ENCODE measurements at regions not wholly inside any gene's neighbourhood (a gene's known extent, or its start where the extent isn't known, plus 50 kb on each side); places are given as distances from the start of the nearest gene placed in this dataset.

- H3K4me1 Mint-ChIP-seq (ENCODE audit: low read depth) = no peaks in the 10 kb centered on the region
- intact Hi-C loops (cut with micrococcal nuclease) = no loop called here
- no peak overlapping the region for H3K4me3 Mint-ChIP-seq
- DNase-seq (no peak), ATAC-seq (no peak)
- H3K27ac Mint-ChIP-seq = no peak overlapping the region
- TF ChIP-seq, protein P1, sequence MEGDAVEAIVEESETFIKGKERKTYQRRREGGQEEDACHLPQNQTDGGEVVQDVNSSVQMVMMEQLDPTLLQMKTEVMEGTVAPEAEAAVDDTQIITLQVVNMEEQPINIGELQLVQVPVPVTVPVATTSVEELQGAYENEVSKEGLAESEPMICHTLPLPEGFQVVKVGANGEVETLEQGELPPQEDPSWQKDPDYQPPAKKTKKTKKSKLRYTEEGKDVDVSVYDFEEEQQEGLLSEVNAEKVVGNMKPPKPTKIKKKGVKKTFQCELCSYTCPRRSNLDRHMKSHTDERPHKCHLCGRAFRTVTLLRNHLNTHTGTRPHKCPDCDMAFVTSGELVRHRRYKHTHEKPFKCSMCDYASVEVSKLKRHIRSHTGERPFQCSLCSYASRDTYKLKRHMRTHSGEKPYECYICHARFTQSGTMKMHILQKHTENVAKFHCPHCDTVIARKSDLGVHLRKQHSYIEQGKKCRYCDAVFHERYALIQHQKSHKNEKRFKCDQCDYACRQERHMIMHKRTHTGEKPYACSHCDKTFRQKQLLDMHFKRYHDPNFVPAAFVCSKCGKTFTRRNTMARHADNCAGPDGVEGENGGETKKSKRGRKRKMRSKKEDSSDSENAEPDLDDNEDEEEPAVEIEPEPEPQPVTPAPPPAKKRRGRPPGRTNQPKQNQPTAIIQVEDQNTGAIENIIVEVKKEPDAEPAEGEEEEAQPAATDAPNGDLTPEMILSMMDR (IDR thresholded peaks at IDR 0.05) = no peak
- POLR2A ChIA-PET = no interaction called here
- CTCF ChIA-PET = no interaction called here
- H3K9me3 Mint-ChIP-seq = no peaks in the 10 kb centered on the region
- no peaks in the 10 kb centered on the region for H3K36me3 Mint-ChIP-seq (ENCODE audit: low read depth)
- H3K27me3 Mint-ChIP-seq = peaks cover 2% of the 10 kb centered on the region
These were observed 434.3 kb upstream of the AKR1E2 start for GRCh38 chr10:4391683-4392082.

DNA sequence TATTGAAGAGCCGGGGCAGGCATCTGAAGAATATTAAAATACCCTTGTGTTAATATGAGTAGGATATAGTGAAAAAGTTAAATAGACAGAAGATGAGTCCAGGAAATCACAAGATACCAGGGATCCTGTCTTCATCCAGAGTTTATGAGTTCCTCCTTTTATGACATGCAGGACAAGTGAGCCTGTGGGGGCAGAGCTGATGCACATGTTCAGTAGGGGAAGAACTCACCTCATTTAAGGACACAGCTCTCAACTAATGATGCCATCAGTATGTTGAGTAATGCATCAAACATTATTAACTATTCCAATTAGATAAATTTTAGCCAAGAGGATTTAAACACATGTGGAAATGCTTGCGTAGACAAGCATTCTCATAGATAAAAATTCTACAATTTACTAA, 435.8 kb upstream of the AKR1E2 start:
- H3K4me3 Mint-ChIP-seq = no peak overlapping the region
- POLR2A ChIA-PET = no interaction called here
- TF ChIP-seq, protein P1 (IDR thresholded peaks at IDR 0.05) = no peak
- no peaks in the 10 kb centered on the region for H3K4me1 Mint-ChIP-seq (ENCODE audit: low read depth)
- DNase-seq (no peak), ATAC-seq (no peak)
- no peaks in the 10 kb centered on the region for H3K9me3 Mint-ChIP-seq
- H3K27me3 Mint-ChIP-seq = peaks cover 1% of the 10 kb centered on the region
- intact Hi-C loops (cut with micrococcal nuclease) = no loop called here
- H3K27ac Mint-ChIP-seq = no peak overlapping the region
- CTCF ChIA-PET = no interaction called here
- H3K36me3 Mint-ChIP-seq (ENCODE audit: low read depth) = no peaks in the 10 kb centered on the region

DNA sequence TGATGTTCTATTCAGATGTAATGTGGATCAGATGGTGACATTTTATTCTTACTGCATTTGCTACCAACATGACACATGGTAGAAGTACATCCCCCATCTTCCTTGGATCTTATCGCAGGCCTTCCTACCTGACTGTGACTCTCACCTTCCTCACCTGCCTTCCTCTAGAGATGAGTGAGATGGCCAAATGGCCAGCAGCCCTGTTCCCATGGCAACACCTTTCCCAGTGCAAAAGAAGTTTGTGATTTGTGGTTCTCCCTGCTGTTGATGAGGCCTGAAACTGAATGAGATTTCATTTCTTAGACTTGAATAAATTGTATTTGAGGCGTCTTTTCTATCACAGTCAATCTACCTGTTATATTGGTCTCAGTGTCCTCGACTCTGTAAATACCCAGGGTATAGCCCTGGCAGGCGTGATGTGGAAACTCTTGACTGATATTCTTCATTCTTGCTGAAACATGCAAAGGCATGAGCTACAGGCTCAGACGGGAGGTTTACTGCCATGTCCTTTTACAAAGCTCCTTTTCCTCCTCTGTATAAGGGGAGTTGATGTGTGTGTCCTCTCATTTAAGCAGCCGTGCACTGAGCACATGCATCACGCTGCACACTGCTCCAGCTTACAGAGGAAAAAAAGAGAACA, 440.7 kb upstream of the AKR1E2 start:
- H3K27me3 Mint-ChIP-seq = peaks cover 4% of the 10 kb centered on the region
- CTCF ChIA-PET = no interaction called here

DNA sequence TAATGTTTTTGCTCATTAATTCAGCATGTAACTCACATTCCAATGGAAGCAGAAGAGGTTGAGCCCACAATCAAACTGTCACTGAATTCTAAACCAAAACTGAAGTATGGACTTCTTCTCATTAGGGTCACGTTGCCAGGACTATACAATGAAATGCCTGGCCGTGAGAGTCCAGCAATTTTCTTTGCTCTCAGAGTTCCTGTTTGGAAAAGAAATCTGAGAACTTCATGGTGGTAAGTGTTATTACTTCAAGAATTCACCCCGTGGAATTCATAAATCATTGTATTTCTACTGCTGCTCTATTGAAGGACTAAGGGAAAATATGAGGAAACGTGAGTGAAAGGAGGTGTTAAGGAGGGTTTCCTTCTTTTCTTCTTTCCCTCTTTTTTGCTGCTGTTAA, 441.8 kb upstream of the AKR1E2 start:
- ChIA-PET POLR2A (no interaction called here), CTCF (no interaction called here)
- H3K9me3 Mint-ChIP-seq = no peaks in the 10 kb centered on the region
- ATAC-seq = no peak
- H3K27ac Mint-ChIP-seq = no peak overlapping the region
- TF ChIP-seq, protein P1 (IDR thresholded peaks at IDR 0.05) = no peak
- intact Hi-C loops (cut with micrococcal nuclease) = no loop called here
- peaks cover 5% of the 10 kb centered on the region for H3K27me3 Mint-ChIP-seq
- no peaks in the 10 kb centered on the region for H3K4me1 Mint-ChIP-seq (ENCODE audit: low read depth)
- H3K36me3 Mint-ChIP-seq (ENCODE audit: low read depth) = no peaks in the 10 kb centered on the region
- H3K4me3 Mint-ChIP-seq = no peak overlapping the region
- DNase-seq = no peak

More for the DNA sequence above, 440.7 kb upstream of the AKR1E2 start:
- no peak overlapping the region for H3K4me3 Mint-ChIP-seq
- no peak overlapping the region for H3K27ac Mint-ChIP-seq
- POLR2A ChIA-PET = no interaction called here
- TF ChIP-seq, protein P1 (IDR thresholded peaks at IDR 0.05) = no peak
- no peaks in the 10 kb centered on the region for H3K36me3 Mint-ChIP-seq (ENCODE audit: low read depth)
- ATAC-seq (no peak), DNase-seq (no peak)
- no peaks in the 10 kb centered on the region for H3K9me3 Mint-ChIP-seq
- intact Hi-C loops (cut with micrococcal nuclease) = no loop called here
- H3K4me1 Mint-ChIP-seq (ENCODE audit: low read depth) = no peaks in the 10 kb centered on the region

- ChIA-PET CTCF (no interaction called here), POLR2A (no interaction called here)
- H3K27ac Mint-ChIP-seq = no peak overlapping the region
- no peak overlapping the region for H3K4me3 Mint-ChIP-seq
- H3K27me3 Mint-ChIP-seq = peaks cover 7% of the 10 kb centered on the region
- no peaks in the 10 kb centered on the region for H3K9me3 Mint-ChIP-seq
- intact Hi-C loops (cut with micrococcal nuclease) = no loop called here
- no peaks in the 10 kb centered on the region for H3K4me1 Mint-ChIP-seq (ENCODE audit: low read depth)
- DNase-seq (no peak), ATAC-seq (no peak)
- TF ChIP-seq, protein P1 (IDR thresholded peaks at IDR 0.05) = no peak
- H3K36me3 Mint-ChIP-seq (ENCODE audit: low read depth) = no peaks in the 10 kb centered on the region
These were observed 442.3 kb upstream of the AKR1E2 start for GRCh38 chr10:4383651-4384098.
